ENCODE measurements at regions not wholly inside any gene's neighbourhood (a gene's known extent, or its start where the extent isn't known, plus 50 kb on each side); places are given as distances from the start of the nearest gene placed in this dataset.

DNA sequence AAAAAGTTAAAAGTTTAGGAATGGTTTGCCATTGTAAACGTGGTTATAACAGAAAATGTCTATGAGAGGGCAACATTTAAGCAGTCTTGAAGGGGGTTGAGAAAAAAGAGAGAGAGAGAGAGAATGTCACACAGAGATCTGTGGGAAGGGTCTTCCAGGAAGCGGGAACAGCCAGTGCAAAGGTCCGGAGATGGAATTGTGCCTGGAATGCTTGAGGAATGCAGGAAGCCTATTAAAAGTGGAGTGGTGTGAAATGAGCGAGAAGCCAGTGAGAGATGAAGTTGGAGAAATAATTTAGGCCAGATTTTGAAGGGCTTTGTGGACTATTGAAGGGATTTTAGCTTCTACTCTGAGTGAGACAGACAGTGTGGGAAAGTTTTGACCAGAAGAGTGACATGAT, 406.8 kb upstream of the TBX3 start:
- Histone ChIP-seq H3K79me2 (ENCODE audit: control insufficient read depth, insufficient read depth, low read length) (no peaks in the 10 kb centered on the region), H3K27me3 (ENCODE audit: control insufficient read depth in 2 of 2, insufficient read depth in 2 of 2, low read length in 2 of 2) (no peaks in the 10 kb centered on the region), H3K9ac (replicated peaks; ENCODE audit: extremely low read depth, insufficient read depth, low read length) (no peak overlapping the region), H4K20me1 (replicated peaks; ENCODE audit: control insufficient read depth, extremely low read depth, insufficient read depth, low read length) (no peaks in the 10 kb centered on the region), H3K27ac (ENCODE audit: insufficient read depth, low read depth, low read length) (no peak overlapping the region), H3K9me3 (replicated peaks; ENCODE audit: control insufficient read depth, insufficient read depth, low read length) (peaks cover 7% of the 10 kb centered on the region), H3K4me2 (ENCODE audit: insufficient read depth, low read length) (no peak overlapping the region), H3K4me1 (ENCODE audit: control insufficient read depth, extremely low read depth, insufficient read depth, low read length) (no peaks in the 10 kb centered on the region), H3K9me1 (replicated peaks; ENCODE audit: control insufficient read depth, extremely low read depth, insufficient read depth, low read length) (no peaks in the 10 kb centered on the region), H3K36me3 (ENCODE audit: control insufficient read depth in 2 of 2, extremely low read depth in 1 of 2, insufficient read depth in 2 of 2, low read length in 2 of 2) (no peaks in the 10 kb centered on the region), H2AFZ (ENCODE audit: low read depth, low read length) (no peak overlapping the region), H3K4me3 (replicated peaks in 1 of 3; ENCODE audit: insufficient read depth in 1 of 3, low read depth in 1 of 3, low read length in 3 of 3) (no peak overlapping the region)
- intact Hi-C loops (cut with micrococcal nuclease): no loop called here
- no TSS peak for BruUV-seq (replicated peaks)
- CTCF ChIA-PET: no interaction called here
- DNase-seq (ENCODE audit: low read depth, low spot score): no peak
- POLR2A ChIA-PET: no interaction called here
- dilution Hi-C loops (cut with MboI; ENCODE audit: extremely low pct_ligation_motif_present, low sequenced_read_pairs): no loop called here
- TF ChIP-seq FOS (IDR thresholded peaks at IDR 0.05; ENCODE audit: borderline replicate concordance, insufficient read depth, low read length) (no peak), MYC (IDR thresholded peaks at IDR 0.05; ENCODE audit: low read depth, low read length) (no peak), POLR2A (IDR thresholded peaks at IDR 0.05; ENCODE audit: low read depth, low read length) (no peak), JUN (IDR thresholded peaks at IDR 0.05; ENCODE audit: borderline replicate concordance, insufficient read depth, insufficient read length, low read depth) (no peak), CTCF (IDR thresholded peaks at IDR 0.05; ENCODE audit: extremely low read depth in 1 of 2, insufficient read depth in 1 of 2, low read depth in 1 of 2, low read length in 2 of 2) (no peak), GATA2 (IDR thresholded peaks at IDR 0.05; ENCODE audit: insufficient read depth, insufficient read length, low read depth, low read length) (no peak)
- FAIRE-seq: no peak

All from endothelial cell of umbilical vein (primary cell).